ENCODE measurements at regions not wholly inside any gene's neighbourhood (a gene's known extent, or its start where the extent isn't known, plus 50 kb on each side); places are given as distances from the start of the nearest gene placed in this dataset.

- H3K4me3 ChIP-seq (ENCODE audit: low read depth, low read length) = no peak overlapping the region
- TF ChIP-seq POLR2A (IDR thresholded peaks at IDR 0.05; ENCODE audit: extremely low read depth, insufficient read length) (no peak), CTCF (IDR thresholded peaks at IDR 0.05; ENCODE audit: low read depth, low read length) (no peak), MAX (IDR thresholded peaks at IDR 0.05; ENCODE audit: low read depth, low read length) (no peak), MYC (IDR thresholded peaks at IDR 0.05; ENCODE audit: low read depth, low read length) (no peak)
- no peak for DNase-seq (ENCODE audit: low read depth)
Measured at GRCh38 chr4:162804351-162804924, 362.3 kb downstream of the NAF1 start.

GRCh38 chr4:162803378-162803777 lies 363.3 kb downstream of the NAF1 start:
- no peak for DNase-seq (ENCODE audit: low read depth)
- TF ChIP-seq CTCF (IDR thresholded peaks at IDR 0.05; ENCODE audit: low read depth, low read length) = no peak

GRCh38 chr4:162797108-162797507 lies 369.6 kb downstream of the NAF1 start:
- TF ChIP-seq POLR2A (IDR thresholded peaks at IDR 0.05; ENCODE audit: extremely low read depth, insufficient read length) (no peak), CTCF (IDR thresholded peaks at IDR 0.05; ENCODE audit: low read depth, low read length) (no peak), MYC (IDR thresholded peaks at IDR 0.05; ENCODE audit: low read depth, low read length) (no peak), MAX (IDR thresholded peaks at IDR 0.05; ENCODE audit: low read depth, low read length) (no peak)
- H3K4me3 ChIP-seq (ENCODE audit: low read depth, low read length) = no peak overlapping the region
- no peak for DNase-seq (ENCODE audit: low read depth)

More at GRCh38 chr4:162803378-162803777, 363.3 kb downstream of the NAF1 start:
- H3K4me3 ChIP-seq (ENCODE audit: low read depth, low read length) = no peak overlapping the region

GRCh38 chr4:162793571-162793970 lies 373.1 kb downstream of the NAF1 start:
- DNase-seq (ENCODE audit: low read depth) = no peak
- no peak overlapping the region for H3K4me3 ChIP-seq (ENCODE audit: low read depth, low read length)
- no peak for TF ChIP-seq MYC (IDR thresholded peaks at IDR 0.05; ENCODE audit: low read depth, low read length)
- TF ChIP-seq MAX (IDR thresholded peaks at IDR 0.05; ENCODE audit: low read depth, low read length) = no peak
- no peak for TF ChIP-seq CTCF (IDR thresholded peaks at IDR 0.05; ENCODE audit: low read depth, low read length)
- TF ChIP-seq POLR2A (IDR thresholded peaks at IDR 0.05; ENCODE audit: extremely low read depth, insufficient read length) = no peak

- TF ChIP-seq MAX (IDR thresholded peaks at IDR 0.05; ENCODE audit: low read depth, low read length) = no peak
- TF ChIP-seq CTCF (IDR thresholded peaks at IDR 0.05; ENCODE audit: low read depth, low read length) = no peak
- TF ChIP-seq MYC (IDR thresholded peaks at IDR 0.05; ENCODE audit: low read depth, low read length) = no peak
- no peak for TF ChIP-seq POLR2A (IDR thresholded peaks at IDR 0.05; ENCODE audit: extremely low read depth, insufficient read length)
- DNase-seq (ENCODE audit: low read depth) = no peak
- no peak overlapping the region for H3K4me3 ChIP-seq (ENCODE audit: low read depth, low read length)
Measured at GRCh38 chr4:162793004-162793403, 373.7 kb downstream of the NAF1 start.

GRCh38 chr4:162791226-162791625 lies 375.5 kb downstream of the NAF1 start:
- no peak for DNase-seq (ENCODE audit: low read depth)
- TF ChIP-seq CTCF (IDR thresholded peaks at IDR 0.05; ENCODE audit: low read depth, low read length) (no peak), POLR2A (IDR thresholded peaks at IDR 0.05; ENCODE audit: extremely low read depth, insufficient read length) (no peak)
- H3K4me3 ChIP-seq (ENCODE audit: low read depth, low read length) = no peak overlapping the region

All from NB4 (cell line).